Renal pelvis (tissue), 1 donor: ENCODE measurements at regions not wholly inside any gene's neighbourhood (a gene's known extent, or its start where the extent isn't known, plus 50 kb on each side); places are given as distances from the start of the nearest gene placed in this dataset.
"Not testable (repeated sequence)": the region's sequence is repeated elsewhere in the genome, so short reads cannot be mapped to it uniquely, and the experiment has no call there.

ENCODE experiments used
- DNase-seq: peaks from one replicate; pipeline ENCODE4 v3.0.0-alpha.2; 2013

DNA sequence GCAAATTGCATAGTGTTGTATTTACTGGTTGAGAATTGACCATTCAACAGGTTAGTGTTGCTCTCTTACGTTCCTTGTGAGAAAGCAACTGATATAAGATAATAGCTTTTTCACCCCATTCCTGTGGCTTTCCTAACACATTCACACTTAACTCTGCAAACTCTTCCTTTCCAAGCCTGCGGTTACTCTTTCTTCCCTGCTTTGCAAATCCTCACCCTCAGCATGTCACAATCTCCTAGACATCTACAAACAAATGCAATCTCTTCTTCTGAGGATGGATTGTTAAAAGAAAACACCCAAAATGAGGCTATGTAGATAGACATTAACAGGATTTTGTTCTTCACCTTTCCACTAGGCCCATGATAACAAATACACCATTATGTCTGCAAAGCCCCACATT is 771.7 kb upstream of the PCDH7 start:
- DNase-seq = no peak

DNA sequence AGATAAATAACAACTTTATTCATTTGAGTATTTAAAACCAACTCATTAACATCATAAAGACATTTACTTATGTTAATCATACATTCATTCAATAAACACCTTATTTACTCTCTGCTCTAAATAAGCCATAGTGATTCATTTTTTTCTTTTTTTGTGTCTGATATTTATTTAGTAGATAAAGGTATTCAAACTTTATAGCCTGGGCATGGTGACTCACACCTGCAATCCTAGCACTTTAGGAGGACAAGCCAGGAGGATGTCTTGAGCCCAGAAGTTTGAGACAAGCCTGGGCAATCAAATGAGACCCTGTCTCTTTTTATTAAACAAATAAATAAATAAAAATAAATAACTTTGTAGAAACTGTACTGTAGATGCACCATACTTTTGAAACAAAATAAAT is 771.3 kb upstream of the PCDH7 start:
- no peak for DNase-seq

DNA sequence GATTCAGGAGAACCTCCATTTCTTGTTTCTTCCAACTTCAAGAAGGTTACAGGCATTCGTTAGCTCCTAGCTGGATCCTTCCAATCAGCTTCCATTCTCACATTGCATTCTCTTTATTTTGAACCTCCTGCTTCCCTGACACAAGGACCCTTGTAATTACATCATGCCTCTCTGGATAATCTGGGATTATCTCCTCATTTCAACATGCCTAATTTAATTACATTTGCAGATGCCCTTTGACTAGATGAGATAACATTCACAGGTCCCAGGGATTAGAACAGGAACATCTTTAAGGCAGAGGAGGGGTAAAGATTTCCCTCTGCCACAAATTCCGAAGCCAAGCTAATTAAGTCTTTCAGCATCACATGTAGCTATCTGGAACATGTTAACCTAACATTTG is 753.8 kb upstream of the PCDH7 start:
- DNase-seq = no peak

DNA sequence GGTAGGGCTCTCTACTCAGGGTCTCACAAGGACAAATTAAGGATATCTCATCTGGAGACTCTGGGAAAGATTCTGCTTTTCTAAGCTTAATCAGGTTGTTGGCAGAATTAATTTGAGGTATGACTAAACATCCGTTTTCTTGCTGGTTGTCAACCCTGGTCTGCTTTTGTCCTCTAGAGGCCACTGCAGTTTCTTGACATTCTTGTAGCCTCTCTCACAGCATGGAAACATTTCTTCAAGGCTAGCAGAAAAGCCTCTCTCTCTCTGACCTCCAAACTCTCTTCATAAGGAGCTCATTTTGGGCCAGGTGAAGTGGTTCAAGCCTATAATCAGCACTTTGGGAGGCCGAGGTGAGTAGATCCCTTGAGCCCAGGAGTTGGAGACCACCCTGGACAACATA is 749.5 kb upstream of the PCDH7 start:
- DNase-seq = no peak

DNA sequence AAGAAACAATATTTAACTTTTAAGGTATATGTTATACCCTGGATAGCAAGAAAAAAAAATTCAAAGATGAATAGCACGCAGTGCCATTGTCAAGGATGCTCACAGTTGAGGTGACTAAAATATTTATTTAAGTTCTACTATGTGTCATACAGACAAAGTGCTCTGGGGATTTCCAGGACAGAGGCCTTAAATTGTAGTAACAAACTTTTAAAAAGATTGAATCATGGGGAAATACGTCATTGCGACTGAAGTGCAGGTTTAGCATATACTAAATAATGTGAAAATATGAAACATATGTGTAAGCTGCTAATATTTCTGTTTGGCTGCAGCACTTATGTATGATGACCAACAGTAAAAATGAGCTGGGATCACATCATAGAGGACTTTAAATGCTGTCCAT is 748.0 kb upstream of the PCDH7 start:
- no peak for DNase-seq

DNA sequence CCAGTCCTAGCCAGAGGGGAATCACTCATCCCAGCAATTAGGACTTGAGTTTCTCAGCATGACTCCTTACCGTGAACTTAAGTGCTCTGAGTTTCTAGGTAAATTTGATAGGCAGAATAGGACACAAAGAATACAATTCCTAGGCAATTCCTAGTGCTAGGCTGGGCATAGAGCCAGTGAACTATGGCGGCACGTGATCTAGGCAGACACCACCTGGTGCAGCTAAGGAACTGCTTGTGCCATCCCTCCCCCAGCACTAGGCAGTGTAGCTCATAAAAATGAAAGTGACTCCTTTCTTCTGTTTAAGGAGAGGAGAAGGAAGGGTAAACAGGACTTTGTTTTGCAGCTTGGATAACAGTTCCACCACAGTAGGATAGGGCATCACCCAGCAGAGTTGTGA is 736.3 kb upstream of the PCDH7 start:
- no peak for DNase-seq

DNA sequence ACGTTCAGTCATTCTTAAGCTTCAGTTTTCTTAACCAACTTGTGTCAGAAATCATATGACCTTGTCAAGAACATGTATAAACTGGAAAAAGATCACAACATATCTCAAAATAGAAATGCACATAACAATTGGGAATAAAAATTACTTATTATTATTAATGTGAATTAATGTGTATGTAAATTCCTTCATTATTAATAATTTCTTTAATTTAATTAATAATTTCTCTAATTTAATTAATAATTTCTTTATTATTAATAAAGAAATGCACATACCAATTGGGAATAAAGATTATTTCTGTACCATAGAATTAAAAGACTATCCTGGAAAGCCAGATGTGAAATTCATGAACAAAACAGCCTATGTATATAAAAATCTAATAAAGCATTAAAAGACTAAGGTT is 718.5 kb upstream of the PCDH7 start:
- DNase-seq = no peak

DNA sequence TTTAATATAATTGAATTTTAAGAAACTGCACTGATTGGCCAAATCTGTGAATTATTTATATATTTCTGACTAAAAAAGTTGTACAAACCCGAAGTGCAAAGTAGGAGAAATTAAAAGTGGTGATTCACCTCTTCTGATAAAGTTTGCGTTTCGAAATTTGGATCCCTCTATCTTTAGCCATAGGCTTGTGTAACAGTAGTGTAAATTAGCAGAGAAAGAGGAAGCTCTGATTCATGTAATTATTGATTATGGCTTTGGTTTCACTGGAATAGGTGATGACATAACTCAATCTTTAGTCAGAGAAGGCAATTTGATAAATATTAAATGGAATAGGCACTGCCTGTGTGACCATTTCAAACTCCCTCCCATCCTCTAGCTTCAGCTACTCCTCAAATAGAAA is 717.8 kb upstream of the PCDH7 start:
- no peak for DNase-seq

DNA sequence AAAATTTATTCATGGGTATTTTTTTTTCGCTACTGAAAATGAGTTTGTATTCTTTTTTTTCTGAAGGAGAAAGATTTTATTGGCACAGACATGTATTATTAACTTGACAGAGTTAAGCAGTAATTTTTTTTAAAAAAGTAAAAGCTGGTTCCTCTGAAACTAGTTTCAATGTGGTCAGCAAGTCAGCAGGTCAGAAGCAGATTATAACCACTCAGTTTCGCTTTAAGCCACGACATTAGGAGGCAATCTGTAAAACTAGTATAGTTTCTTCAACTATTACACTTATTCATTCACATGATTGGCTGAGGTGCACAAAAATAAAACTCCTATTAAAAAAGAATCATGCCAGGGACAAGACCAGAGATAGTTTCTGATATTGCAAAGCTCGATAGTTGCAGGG is 714.2 kb upstream of the PCDH7 start:
- no peak for DNase-seq

DNA sequence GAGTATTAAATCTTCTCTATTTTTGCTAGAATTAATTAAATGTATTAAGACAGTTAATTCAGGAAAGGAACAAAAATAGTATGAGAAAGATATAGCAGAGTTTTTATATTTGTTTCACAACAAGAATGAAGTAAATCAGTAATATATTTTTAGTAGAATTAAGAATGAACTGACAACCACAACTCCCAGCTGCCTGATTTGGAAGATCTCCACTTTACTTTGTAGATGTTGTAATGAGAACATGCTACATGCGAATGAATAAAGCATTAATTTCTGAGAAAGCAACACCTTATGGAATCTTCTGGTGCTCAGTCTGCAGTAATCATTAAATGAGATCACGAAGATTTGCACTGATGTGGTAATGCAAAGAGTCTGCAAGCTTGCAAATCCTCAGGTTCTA is 695.6 kb upstream of the PCDH7 start:
- no peak for DNase-seq

DNA sequence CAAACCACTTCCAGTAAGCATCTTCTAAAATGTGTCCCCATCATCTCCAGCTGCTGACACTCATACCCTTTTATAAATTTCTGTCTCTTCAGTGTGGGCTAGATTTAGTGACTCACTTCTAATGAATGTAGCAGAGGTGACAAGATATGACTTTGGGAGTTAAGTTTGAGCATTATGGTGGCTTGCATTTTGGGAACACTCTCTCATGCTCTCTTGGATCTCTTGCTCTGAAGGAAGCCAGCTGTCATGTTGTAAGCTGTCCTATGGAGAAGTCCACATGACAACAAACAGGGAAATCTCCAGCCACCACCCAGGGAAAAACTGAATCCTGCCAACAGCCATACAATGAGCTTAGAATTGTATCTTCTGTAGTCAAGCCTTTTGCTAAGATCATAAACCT is 691.3 kb upstream of the PCDH7 start:
- DNase-seq = peak; percentile 26

DNA sequence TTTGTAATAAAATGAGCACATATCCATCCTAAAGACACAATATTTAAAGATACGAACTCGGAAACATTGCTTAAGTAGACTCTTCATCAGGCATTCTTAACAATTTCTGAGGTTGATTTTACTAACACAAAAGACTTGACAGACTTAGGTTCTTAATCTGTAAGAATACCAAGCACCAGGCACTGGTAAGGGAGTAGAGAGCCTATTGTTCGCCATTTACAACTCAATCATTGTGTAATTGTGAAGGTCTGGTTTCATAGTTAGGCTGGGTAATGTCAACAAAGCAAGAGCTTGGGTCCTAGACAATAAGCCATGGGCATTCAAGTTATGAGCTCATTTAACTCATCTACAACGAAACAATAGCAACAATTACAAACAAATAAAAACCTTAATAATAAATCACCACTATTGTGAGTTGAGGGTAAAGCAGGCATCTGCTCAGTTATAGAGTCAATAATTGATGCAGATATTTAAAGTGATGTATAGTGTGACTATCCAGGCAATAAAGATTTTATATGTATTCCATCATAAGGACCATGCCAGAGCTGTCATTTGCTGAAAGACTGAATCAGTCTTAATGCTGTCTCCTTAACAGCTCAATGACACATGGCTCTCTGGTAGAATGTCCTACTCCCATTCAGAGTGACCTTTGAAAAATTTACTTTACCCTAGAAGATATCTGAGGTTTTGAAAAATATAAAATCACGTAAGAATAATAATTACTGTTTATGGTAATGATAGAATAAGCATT is 664.0 kb upstream of the PCDH7 start:
- DNase-seq = no peak

DNA sequence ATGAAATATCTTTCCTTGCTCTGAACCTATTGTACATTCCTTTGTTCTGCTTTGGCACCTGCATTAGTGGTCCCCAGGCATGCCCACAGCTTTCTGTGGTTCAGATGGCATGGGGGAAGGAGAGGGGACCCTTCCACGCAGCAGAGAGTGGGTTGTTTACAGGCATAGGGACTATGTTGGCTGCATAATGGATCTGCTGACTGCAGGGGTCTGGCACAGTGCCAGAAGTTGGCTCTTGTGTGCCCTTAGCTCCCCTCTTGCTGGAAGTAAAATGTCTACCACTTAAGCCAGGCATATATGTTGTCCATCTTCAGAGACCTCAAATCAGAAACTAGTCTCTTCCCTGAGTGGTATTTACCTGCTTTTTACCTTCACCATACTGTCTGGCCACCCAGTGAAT is 651.9 kb upstream of the PCDH7 start:
- DNase-seq = no peak

DNA sequence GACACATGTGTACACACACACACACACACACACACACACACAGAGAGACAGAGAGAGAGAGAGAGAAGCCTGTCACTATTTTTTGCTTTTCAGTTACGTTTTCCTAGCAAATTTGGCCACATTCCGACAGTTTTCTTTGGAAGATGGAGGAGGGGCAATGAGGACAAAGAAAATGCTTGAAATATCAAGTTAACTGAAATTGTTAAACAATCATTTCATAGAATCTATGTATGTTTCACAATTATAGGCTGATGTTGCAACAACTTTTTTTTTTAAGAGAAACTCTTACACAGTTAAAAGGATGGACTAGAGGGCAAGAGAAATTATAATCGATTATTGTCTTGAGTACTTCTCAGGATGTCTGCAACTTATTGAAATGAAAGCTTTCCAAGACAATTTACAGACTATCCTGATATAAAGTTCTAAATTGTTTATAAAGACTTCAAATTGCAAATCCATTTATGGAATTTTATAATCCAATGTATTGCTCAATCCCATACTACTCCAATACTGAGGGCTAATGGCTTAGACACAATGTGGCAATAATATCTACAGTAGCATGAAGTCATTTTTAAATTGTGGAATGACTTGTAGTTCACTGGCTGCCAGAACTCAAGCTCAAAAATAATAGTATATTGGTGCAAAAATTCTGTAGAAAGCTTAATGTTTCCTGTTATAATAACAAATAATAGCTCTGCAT is 647.0 kb upstream of the PCDH7 start:
- DNase-seq = no peak

DNA sequence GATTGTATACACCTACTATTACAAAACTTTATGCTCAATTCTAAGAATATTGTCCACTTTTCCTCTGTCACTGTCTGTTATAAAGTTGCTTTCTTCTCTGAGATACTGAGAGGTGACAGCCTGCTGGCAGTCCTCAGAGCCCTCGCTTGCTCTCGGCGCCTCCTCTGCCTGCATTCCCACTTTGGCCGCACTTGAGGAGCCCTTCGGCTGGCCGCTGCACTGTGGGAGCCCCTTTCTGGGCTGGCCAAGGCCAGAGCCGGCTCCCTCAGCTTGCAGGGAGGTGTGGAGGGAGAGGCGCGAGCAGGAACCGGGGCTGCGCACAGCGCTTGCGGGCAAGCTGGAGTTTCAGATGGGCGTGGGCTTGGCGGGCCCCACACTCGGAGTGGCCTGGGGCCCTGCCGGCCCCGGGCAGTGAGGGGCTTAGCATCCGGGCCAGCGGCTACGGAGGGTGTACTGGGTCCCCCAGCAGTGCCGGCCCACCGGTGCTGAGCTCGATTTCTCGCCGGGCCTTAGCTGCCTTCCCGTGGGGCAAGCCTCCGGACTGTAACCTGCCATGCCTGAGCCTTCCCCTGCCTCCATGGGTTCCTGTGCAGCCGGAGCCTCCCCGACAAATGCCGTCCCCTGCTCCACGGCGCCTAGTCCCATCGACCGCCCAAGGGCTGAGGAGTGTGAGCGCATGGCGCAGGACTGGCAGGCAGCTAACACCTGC is 627.6 kb upstream of the PCDH7 start:
- not testable (repeated sequence) for DNase-seq

DNA sequence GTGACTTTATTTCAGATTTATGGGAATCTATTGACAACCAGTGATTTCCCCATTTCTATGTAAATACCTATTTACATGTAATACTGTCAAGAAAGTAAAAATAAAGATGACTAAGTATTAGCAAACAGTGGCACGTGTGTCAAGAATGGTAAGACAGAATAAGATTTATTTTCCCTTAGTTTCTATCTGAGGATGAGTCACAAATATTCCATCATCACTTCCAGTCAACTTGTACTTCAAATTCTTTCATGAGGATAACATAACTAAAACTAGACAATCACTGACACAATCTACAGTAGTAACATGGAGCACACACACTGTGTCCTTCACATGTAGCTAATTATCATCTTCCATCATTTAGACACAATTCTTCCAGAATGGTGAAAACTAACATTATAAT is 625.3 kb upstream of the PCDH7 start:
- no peak for DNase-seq

DNA sequence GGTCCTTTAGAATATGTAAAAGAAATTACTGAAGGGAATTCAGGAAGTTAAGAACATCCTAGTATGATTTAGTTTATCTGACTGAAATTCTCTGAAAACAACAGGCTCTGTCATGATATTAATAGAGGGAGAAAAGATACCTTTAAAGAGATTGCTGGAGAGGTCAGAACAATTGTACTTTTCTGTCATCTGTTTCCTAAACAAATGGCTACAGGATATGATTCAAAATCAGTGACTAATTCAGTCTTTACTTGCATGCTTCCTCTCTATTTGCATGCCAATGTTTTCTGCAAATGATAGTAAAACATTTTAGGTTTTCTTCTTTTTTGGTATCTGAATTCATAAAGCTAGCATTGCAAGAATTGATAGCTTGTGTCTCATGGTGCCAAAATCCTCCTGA is 616.7 kb upstream of the PCDH7 start:
- DNase-seq = no peak

DNA sequence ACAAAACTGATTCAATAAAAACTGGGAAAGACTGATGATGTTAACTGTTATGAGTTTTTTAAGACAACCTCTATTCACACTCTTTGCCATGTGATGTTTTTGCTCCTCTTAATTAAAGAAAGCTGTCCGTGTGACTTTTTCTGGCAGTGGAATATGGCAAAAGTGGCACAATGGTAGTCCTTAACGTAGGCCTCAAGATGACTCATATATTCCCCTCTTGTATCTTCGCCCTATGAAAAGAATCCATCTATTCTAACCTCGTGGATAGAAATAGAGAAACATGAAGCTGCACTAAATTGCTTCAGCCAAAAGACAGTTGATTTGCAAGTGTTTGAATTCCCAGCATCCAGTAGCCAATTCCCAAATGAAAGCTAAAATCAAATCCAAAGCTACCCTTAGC is 603.8 kb upstream of the PCDH7 start:
- no peak for DNase-seq

DNA sequence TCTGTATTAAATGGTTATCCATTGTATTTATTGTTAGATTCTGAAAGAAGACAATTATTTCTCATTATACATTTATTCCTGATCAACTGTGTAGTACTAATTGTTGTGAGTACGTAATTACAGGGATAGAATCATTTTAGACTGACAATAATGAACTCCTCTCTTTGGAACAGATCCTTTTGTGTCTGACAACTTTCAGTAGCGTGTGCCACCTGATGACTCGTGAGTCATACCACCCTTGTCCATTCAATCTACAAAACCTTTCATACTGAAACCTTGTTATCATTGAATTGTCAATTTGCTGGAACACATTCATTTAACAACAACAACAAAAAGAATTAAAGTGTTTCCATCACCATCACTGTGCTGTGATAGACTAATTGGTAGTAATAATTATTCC is 602.7 kb upstream of the PCDH7 start:
- no peak for DNase-seq

DNA sequence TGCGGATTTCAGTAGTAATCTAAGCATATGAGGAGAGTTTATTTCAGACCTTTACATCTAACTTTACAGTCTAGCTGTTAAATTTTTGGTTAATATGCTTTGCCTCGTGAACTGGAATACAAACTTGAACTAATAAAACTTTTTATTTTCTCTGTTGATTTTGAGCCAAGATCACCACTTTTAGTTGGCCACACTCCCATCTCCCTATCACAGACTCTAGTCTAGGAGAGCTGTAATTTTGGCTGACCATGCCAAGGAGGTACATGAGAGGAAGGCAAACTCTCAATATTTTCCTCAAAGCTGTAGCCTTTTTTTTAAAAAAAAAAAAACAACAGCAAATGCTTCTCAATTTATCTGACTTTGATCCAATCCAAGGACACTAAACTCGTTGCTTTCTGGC is 597.5 kb upstream of the PCDH7 start:
- no peak for DNase-seq

DNA sequence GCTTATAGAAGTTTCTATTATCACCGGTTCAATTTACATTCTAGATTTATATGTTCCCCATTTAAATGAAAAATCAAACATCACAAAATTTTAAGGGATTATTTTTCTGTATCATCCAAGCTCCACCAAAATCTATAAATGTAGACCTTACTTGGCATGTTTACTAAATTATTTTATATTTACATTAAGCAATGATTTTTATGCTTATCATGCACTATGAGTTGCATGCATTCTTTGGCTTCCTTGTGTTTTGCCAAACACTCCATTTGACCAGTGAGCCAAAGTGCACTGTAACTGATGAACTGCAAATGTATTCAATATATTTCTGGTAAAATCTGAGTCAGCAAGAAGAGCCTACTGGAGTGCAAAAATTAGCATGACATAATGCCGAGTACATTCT is 595.5 kb upstream of the PCDH7 start:
- DNase-seq = not testable (repeated sequence)

DNA sequence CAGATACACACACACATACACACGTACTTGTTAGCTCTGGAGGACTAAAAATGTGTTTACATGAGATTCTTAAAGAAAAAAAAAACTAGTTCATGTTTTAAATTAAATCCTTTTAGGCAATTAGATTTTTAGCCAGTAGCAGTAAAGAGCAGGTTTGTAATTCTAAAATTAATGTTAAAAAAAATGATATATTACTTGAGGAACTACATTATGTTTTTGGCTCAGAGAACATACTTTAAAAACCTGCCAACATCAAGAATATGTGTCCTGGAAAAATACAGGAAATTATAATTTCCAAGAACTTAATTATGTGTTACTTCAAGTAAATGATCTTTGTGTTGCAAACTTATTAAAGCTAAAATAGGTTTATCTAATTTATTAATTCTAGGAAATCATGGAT is 594.3 kb upstream of the PCDH7 start:
- no peak for DNase-seq

DNA sequence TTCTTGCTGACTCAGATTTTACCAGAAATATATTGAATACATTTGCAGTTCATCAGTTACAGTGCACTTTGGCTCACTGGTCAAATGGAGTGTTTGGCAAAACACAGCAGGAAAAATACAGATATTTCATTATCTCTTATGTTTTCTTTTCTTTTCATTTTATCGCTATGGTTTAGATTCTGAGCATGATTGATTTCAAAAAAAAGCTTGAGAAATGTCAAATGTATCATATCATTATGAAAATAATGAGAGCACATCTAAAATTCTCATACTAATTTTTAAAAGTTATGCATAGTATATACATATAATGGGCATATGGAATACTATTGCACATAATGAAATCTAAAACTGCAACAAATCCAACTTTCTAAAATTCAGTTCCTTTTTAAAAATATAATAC is 593.8 kb upstream of the PCDH7 start:
- no peak for DNase-seq
